Lower leg skin (tissue), 4 donors: ENCODE measurements at regions not wholly inside any gene's neighbourhood (a gene's known extent, or its start where the extent isn't known, plus 50 kb on each side); places are given as distances from the start of the nearest gene placed in this dataset.

Source experiments
- DNase-seq, 2 donors: peaks; one replicate each; pipeline ENCODE4 v3.0.0-alpha.2; 2019; ENCODE audit warnings: low spot score in 2 of 2
- H3K4me3 ChIP-seq: fragments of 200-600 bp; sonication (generic); 2 replicates; pipeline ENCODE4 v1.5.1; 2017; ENCODE audit warnings: mild to moderate bottlenecking, low read depth; ENCODE audit not compliant: poor library complexity, severe bottlenecking
- POLR2A ChIP-seq, 2 donors: fragments of 450-650 bp; IDR thresholded peaks; one replicate each; pipeline ENCODE4 v1.6.1; 2016 to 2017; ENCODE audit warnings: antibody characterized with exemption in 2 of 2, mild to moderate bottlenecking in 1 of 2, moderate library complexity in 1 of 2
- WGBS, 2 donors: methylation state at CpG; one replicate each; pipeline ENCODE4 v1.1.5; 2018; 5-methylcytosine and 5-hydroxymethylcytosine counted together
- intact Hi-C: fragments of 100-400 bp; cut with DNase I; formaldehyde crosslinking; loops from one replicate; pipeline ENCODE4 v1.15.0; 2023; ENCODE audit warnings: low total_unique reads
- TF ChIP-seq, protein P1 (sequence below), 3 donors: fragments of 450-650 bp; IDR thresholded peaks; one replicate each; pipeline ENCODE4 v1.5.1; 2016; ENCODE audit warnings: antibody characterized with exemption in 3 of 3, mild to moderate bottlenecking in 3 of 3, moderate library complexity in 2 of 3

DNA sequence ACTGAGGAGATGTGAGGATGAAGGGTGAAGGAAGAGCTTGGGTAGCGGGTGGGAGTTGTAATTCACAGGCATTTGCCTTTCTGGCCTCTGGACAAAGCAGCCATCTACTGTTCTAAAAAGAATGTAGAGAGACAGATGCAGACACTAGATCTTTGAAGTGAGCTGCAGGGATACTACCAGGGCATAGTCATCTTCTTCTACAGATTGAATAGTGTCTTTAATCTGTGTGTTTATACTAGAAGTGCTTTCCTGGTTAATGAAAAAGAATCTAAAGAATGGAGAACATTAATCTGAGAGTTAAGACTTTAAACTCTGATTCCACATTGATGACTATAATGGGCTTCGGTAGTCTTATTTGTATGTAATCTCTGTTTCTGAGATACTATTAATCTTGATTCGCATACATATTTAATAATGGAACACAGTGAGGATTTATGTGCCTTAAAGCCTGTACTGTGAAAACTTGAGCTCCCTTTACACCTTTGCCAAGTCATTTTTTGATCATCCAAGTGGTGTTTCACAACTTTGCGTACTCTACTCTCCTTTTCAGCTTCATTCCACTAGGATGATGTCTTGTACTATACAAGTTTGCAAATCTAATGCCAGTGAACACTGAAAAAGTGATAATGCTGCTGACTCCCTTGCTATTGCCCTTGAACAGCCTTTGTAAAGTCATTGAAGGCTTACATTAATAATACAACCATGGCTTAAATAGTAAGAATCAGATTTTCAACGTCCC, 2199.4 kb upstream of the PCDH20 start:
- 56 to 63% methylated on average over 5 of the region's 5 CpGs for whole genome bisulfite sequencing, 2 donors
- DNase-seq: no peak
- no peak overlapping the region for H3K4me3 ChIP-seq
- no peak for TF ChIP-seq POLR2A (IDR thresholded peaks at IDR 0.05)
- TF ChIP-seq, protein P1, sequence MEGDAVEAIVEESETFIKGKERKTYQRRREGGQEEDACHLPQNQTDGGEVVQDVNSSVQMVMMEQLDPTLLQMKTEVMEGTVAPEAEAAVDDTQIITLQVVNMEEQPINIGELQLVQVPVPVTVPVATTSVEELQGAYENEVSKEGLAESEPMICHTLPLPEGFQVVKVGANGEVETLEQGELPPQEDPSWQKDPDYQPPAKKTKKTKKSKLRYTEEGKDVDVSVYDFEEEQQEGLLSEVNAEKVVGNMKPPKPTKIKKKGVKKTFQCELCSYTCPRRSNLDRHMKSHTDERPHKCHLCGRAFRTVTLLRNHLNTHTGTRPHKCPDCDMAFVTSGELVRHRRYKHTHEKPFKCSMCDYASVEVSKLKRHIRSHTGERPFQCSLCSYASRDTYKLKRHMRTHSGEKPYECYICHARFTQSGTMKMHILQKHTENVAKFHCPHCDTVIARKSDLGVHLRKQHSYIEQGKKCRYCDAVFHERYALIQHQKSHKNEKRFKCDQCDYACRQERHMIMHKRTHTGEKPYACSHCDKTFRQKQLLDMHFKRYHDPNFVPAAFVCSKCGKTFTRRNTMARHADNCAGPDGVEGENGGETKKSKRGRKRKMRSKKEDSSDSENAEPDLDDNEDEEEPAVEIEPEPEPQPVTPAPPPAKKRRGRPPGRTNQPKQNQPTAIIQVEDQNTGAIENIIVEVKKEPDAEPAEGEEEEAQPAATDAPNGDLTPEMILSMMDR (IDR thresholded peaks at IDR 0.05): no peak
- intact Hi-C loops: no loop called here

DNA sequence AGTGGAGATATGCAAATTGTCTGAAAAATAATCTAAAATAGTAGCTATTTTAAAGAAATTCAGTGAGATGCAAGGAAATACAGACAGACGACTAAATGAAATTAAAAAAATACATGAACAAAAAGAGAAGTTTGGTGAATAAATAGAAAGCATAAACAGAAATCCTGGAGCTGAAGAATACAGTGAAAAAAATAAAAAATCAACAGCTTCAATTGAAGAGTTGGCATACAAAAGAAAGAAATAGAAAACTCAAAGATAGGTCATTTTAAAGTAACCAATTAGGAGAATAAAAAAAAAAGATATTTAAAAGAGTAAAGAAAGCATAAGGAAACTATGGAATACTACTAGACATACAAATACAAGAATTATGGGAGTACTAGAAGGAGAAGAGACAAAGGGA, 2191.5 kb upstream of the PCDH20 start:
- DNase-seq: no peak
- 87 to 91% methylated on average over 1 of the region's 1 CpG for WGBS, 2 donors
- no peak overlapping the region for H3K4me3 ChIP-seq
- TF ChIP-seq, protein P1 (IDR thresholded peaks at IDR 0.05): no peak
- no peak for TF ChIP-seq POLR2A (IDR thresholded peaks at IDR 0.05)
- intact Hi-C loops: no loop called here

- no peak for DNase-seq
- intact Hi-C loops: no loop called here
- H3K4me3 ChIP-seq: no peak overlapping the region
- TF ChIP-seq POLR2A (IDR thresholded peaks at IDR 0.05): no peak
- TF ChIP-seq, protein P1 (IDR thresholded peaks at IDR 0.05): no peak
Measured at GRCh38 chr13:63605962-63606361, 2190.3 kb upstream of the PCDH20 start.

DNA sequence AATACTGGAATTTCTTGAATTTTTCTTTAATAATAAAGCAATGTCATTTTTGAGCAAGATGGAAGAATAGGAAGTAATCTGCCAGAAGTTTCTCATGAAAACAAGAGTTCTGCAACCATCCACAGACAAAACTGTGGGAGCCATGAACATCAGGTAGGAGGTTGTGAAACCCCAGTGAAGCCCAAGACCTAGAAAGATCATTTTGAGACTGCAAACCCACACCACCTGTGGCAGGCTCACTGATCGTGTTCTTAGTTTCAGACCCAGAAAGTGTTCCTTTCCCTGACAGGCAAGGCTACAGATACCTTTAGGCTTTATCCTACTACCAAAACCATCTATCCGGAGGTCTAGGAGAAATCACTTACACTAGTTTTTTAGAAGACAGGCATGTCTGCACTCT, 2189.8 kb upstream of the PCDH20 start:
- 89 to 93% methylated on average over 2 of the region's 2 CpGs for WGBS, 2 donors
- no peak overlapping the region for H3K4me3 ChIP-seq
- TF ChIP-seq, protein P1 (IDR thresholded peaks at IDR 0.05): no peak
- no peak for TF ChIP-seq POLR2A (IDR thresholded peaks at IDR 0.05)
- intact Hi-C loops: no loop called here
- no peak for DNase-seq

DNA sequence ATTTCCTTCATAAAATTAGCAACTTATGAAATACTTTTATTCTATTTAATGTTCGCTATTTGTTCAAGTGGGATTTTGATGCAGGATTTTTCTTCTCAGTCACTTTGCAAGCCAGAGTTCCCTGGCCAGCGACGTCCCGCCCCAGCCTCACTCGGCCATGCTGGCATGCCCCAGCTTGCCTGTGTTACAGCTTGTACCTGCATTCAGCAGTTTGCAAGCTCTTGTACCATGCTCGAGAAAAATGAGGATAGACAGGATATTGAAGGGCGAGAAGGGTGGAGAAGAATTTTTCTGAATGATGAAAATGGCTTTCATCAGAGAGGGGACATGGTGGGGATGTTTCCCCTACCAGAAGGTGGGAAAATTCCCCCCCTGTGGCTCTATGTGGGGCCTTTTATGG, 2180.2 kb upstream of the PCDH20 start:
- intact Hi-C loops: no loop called here
- no peak overlapping the region for H3K4me3 ChIP-seq
- 54 to 63% methylated on average over 7 of the region's 7 CpGs for WGBS, 2 donors
- TF ChIP-seq, protein P1 (IDR thresholded peaks at IDR 0.05): no peak
- no peak for TF ChIP-seq POLR2A (IDR thresholded peaks at IDR 0.05)
- no peak for DNase-seq

- WGBS, 2 donors: 85 to 87% methylated on average over 7 of the region's 7 CpGs
- TF ChIP-seq, protein P1 (IDR thresholded peaks at IDR 0.05): no peak
- no peak for TF ChIP-seq POLR2A (IDR thresholded peaks at IDR 0.05)
- no peak overlapping the region for H3K4me3 ChIP-seq
- DNase-seq: no peak
- intact Hi-C loops: no loop called here
Measured at GRCh38 chr13:63586467-63586866, 2170.8 kb upstream of the PCDH20 start.
